PC-9 (cell line): ENCODE measurements at regions not wholly inside any gene's neighbourhood (a gene's known extent, or its start where the extent isn't known, plus 50 kb on each side); places are given as distances from the start of the nearest gene placed in this dataset.

Source experiments
- BruUV-seq: library from RNA; stranded (reverse); fragments of 400-500 nt; replicated peaks from 2 replicates; lab custom pipeline; 2021; lab: Mats Ljungman, UMichigan
- CTCF ChIA-PET: fragments of 300-600 bp; sonication (Branson Sonifier 250); formaldehyde crosslinking; loops from one replicate; lab custom pipeline; 2022; ENCODE audit warnings: antibody characterized with exemption; lab: Charles Lee
- POLR2A ChIA-PET: fragments of 300-600 bp; sonication (Branson Sonifier 250); formaldehyde crosslinking; loops from one replicate; lab custom pipeline; 2022; ENCODE audit warnings: antibody characterized with exemption; ENCODE audit not compliant: unreplicated experiment; lab: Charles Lee
- DNase-seq, 2 experiments: peaks; one replicate each; pipeline versions ENCODE4 v3.0.0 to v3.0.0-alpha.2; 2015 to 2022; ENCODE audit warnings: mixed read lengths in 1 of 2
- H2AFZ ChIP-seq: fragments of 200-600 bp; sonication (generic); 2 replicates; pipeline ENCODE4 v1.8.1; 2017; ENCODE audit warnings: antibody characterized with exemption
- H3F3A ChIP-seq: fragments of 200-600 bp; sonication (generic); 2 replicates; pipeline ENCODE4 v1.8.1; 2017; ENCODE audit warnings: antibody characterized with exemption, mild to moderate bottlenecking, low read depth; ENCODE audit not compliant: insufficient read depth
- H3K27ac ChIP-seq: fragments of 200-600 bp; sonication (generic); 2 replicates; pipeline ENCODE4 v1.6.1; 2016; ENCODE audit warnings: mixed run types
- H3K27me3 ChIP-seq: fragments of 200-600 bp; sonication (generic); 2 replicates; pipeline ENCODE4 v1.6.1; 2016; ENCODE audit warnings: low read depth, mixed run types; ENCODE audit not compliant: insufficient read depth
- H3K36me3 ChIP-seq: fragments of 200-600 bp; sonication (generic); 2 replicates; pipeline ENCODE4 v1.6.1; 2016; ENCODE audit warnings: low read depth, mixed run types
- H3K4me1 ChIP-seq: fragments of 200-600 bp; sonication (generic); replicated peaks from 2 replicates; pipeline ENCODE4 v1.6.1; 2016; ENCODE audit warnings: mixed run types; ENCODE audit not compliant: insufficient read depth
- H3K4me2 ChIP-seq: fragments of 200-600 bp; sonication (generic); 2 replicates; pipeline ENCODE4 v1.6.1; 2017; ENCODE audit warnings: mixed run types
- H3K4me3 ChIP-seq: fragments of 200-600 bp; sonication (generic); 2 replicates; pipeline ENCODE4 v1.6.1; 2016; ENCODE audit warnings: mixed run types
- H3K79me2 ChIP-seq: fragments of 200-600 bp; sonication (generic); 2 replicates; pipeline ENCODE4 v1.6.1; 2017; ENCODE audit warnings: low read depth, mixed run types
- H3K9me2 ChIP-seq: fragments of 200-600 bp; sonication (generic); 2 replicates; pipeline ENCODE4 v1.8.1; 2017; ENCODE audit warnings: mild to moderate bottlenecking; ENCODE audit not compliant: insufficient read depth
- H3K9me3 ChIP-seq: fragments of 200-600 bp; sonication (generic); 2 replicates; pipeline ENCODE4 v1.8.1; 2016; ENCODE audit warnings: low read depth; ENCODE audit not compliant: insufficient read depth
- H4K20me1 ChIP-seq: fragments of 200-600 bp; sonication (generic); 2 replicates; pipeline ENCODE4 v1.8.1; 2017; ENCODE audit not compliant: insufficient read depth
- EZH2 ChIP-seq: fragments of 200-600 bp; sonication (generic); IDR thresholded peaks from 2 replicates; pipeline ENCODE4 v1.8.0; 2017; ENCODE audit warnings: antibody characterized with exemption, low read depth
- intact Hi-C: fragments of 100-400 bp; cut with micrococcal nuclease; formaldehyde crosslinking; loops from one replicate; pipeline ENCODE4 v1.10.0; 2022; ENCODE audit not compliant: unreplicated experiment
- TF ChIP-seq, protein P1 (sequence below): fragments of 200-600 bp; sonication (generic); conservative IDR thresholded peaks from 2 replicates; pipeline ENCODE4 v1.6.1; 2017; ENCODE audit warnings: mixed run types, antibody characterized with exemption, mild to moderate bottlenecking, moderate library complexity

DNA sequence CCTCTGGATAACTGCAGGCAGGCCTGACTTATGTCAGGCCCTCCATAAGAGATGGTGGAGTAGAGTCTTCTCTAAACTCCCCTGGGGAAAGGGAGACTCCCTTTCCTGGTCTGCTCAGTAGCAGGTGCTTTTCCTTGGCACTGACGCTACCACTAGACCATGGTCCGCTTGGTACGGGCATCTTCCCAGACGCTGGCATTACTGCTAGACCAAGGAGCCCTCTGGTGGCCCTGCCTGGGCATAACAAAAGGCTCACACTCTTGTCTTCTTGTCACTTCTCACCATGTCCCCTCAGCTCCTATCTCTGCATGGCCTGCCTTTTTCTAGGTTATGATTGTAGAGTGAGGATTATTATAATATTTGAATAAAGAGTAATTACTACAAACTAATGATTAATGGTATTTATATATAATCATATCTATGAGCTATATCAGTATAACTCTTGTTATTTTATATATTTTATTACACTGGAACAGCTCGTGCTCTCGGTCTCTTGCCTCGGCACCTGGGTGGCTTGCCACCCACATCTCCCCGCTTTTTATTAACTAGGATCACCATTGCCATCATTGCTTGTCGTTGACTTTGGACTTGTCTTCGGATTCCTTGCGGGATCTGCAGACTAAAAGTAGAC, 59.8 kb upstream of the ARL4D start:
- no peaks in the 10 kb centered on the region for H3K27me3 ChIP-seq
- peak; percentile 41 to 66 for DNase-seq
- H3K79me2 ChIP-seq: no peaks in the 10 kb centered on the region
- ChIA-PET CTCF (interaction anchor here (0.6 to 1.2 kb wide), 3 partner anchors 18 to 224 kb away, joined by 3 to 13 read pairs (median 3); no protein-coding TSS in a partner anchor), POLR2A (interaction anchor here (0.5 to 0.7 kb wide), 4 partner anchors 18 to 127 kb away, joined by 4 to 5 read pairs (median 4); no protein-coding TSS in a partner anchor)
- no peak overlapping the region for H3K4me3 ChIP-seq
- intact Hi-C loops: no loop called here
- peaks cover 2% of the 10 kb centered on the region; the same call in 1 of the 2 replicates for H3K4me1 ChIP-seq
- TF ChIP-seq EZH2: no peak
- TF ChIP-seq, protein P1, sequence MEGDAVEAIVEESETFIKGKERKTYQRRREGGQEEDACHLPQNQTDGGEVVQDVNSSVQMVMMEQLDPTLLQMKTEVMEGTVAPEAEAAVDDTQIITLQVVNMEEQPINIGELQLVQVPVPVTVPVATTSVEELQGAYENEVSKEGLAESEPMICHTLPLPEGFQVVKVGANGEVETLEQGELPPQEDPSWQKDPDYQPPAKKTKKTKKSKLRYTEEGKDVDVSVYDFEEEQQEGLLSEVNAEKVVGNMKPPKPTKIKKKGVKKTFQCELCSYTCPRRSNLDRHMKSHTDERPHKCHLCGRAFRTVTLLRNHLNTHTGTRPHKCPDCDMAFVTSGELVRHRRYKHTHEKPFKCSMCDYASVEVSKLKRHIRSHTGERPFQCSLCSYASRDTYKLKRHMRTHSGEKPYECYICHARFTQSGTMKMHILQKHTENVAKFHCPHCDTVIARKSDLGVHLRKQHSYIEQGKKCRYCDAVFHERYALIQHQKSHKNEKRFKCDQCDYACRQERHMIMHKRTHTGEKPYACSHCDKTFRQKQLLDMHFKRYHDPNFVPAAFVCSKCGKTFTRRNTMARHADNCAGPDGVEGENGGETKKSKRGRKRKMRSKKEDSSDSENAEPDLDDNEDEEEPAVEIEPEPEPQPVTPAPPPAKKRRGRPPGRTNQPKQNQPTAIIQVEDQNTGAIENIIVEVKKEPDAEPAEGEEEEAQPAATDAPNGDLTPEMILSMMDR: peak; percentile 81
- no peaks in the 10 kb centered on the region for H3K9me2 ChIP-seq
- no peaks in the 10 kb centered on the region for H3K9me3 ChIP-seq
- H3K36me3 ChIP-seq: no peaks in the 10 kb centered on the region
- H4K20me1 ChIP-seq: no peaks in the 10 kb centered on the region
- H2AFZ ChIP-seq: no peak overlapping the region
- H3K4me2 ChIP-seq: no peak overlapping the region
- H3F3A ChIP-seq: peaks cover 4% of the 10 kb centered on the region; the same call in 1 of the 2 replicates
- no peak overlapping the region for H3K27ac ChIP-seq
- no TSS peak for BruUV-seq

DNA sequence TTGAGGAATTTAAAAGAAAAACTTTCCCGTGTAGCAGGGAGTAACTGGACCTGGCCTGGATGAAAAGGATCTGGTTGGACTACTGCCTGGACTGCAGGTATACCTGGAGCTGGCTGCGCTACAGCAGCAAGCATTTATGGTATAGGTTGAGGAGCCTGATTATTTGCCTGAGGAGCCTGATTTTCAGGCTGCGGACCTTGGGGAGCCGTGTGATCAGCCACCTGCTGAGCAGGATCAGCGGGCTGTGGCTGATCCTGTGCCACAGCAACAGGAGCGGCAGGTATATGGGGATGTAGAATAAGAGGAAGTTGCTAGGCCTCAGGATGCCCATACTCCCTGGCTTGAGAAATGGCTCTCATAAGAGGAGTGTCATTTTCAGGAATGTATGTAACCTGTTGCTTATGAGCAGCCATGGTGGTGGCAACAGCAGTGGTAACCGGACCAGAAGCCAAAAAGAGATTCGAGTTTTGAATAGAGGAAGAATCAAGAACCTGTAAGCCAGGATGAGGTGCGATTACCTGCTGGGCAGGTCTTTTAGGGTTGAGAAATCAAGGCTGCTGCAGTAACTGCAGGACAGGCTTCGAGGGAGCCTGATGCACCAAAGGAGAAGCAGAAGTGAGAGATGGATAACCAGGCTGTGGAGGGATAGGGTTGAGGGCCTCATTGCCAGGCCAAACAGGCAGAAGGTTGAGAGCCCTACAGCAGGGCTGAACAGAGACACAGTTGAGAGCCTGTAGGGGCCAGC, 60.9 kb upstream of the ARL4D start:
- Histone ChIP-seq H3K4me1 (peaks cover 7% of the 10 kb centered on the region; the same call in 1 of the 2 replicates), H3F3A (peaks cover 8% of the 10 kb centered on the region; the same call in 1 of the 2 replicates), H3K4me3 (no peak overlapping the region), H3K27me3 (no peaks in the 10 kb centered on the region), H2AFZ (no peak overlapping the region), H3K4me2 (no peak overlapping the region), H3K79me2 (no peaks in the 10 kb centered on the region), H3K36me3 (no peaks in the 10 kb centered on the region), H3K9me2 (no peaks in the 10 kb centered on the region), H3K27ac (no peak overlapping the region), H4K20me1 (no peaks in the 10 kb centered on the region), H3K9me3 (no peaks in the 10 kb centered on the region)
- intact Hi-C loops: no loop called here
- CTCF ChIA-PET: no interaction called here
- DNase-seq: no peak
- no peak for TF ChIP-seq EZH2
- TF ChIP-seq, protein P1: no peak
- POLR2A ChIA-PET: no interaction called here
- BruUV-seq: no TSS peak

DNA sequence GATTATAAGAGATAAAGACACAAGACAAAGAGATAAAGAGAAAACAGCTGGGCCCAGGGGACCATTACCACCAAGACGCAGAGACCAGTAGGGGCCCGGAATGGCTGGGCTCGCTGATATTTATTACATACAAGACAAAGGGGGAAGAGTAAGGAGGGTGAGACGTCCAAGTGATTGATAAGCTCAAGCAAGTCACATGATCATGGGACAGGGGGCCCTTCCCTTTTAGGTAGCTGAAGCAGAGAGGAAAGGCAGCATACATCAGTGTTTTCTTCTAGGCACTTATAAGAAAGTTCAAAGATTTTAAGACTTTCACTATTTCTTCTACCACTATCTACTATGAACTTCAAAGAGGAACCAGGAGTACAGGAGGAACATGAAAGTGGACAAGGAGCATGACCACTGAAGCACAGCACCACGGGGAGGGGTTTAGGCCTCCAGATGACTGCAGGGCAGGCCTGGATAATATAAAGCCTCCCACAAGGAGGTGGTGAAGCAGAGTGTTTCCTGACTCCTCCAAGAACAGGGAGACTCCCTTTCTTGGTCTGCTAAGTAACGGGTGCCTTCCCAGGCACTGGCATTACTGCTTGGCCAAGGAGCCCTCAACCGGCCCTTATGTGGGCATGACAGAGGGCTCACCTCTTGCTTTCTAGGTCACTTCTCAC, 63.9 kb upstream of the ARL4D start:
- CTCF ChIA-PET: interaction anchor here (0.7 kb wide), 1 partner anchor 163 kb away, joined by 4 read pairs; no protein-coding TSS in a partner anchor
- intact Hi-C loops: no loop called here
- H3K4me2 ChIP-seq: no peak overlapping the region

More for the DNA sequence above, 63.9 kb upstream of the ARL4D start:
- Histone ChIP-seq H3K4me1 (peaks cover 7% of the 10 kb centered on the region; the same call in 1 of the 2 replicates), H3K36me3 (no peaks in the 10 kb centered on the region), H4K20me1 (no peaks in the 10 kb centered on the region), H3K27me3 (no peaks in the 10 kb centered on the region), H3F3A (peaks cover 8% of the 10 kb centered on the region; the same call in 1 of the 2 replicates), H3K4me3 (no peak overlapping the region), H3K9me2 (no peaks in the 10 kb centered on the region), H2AFZ (no peak overlapping the region), H3K9me3 (no peaks in the 10 kb centered on the region), H3K27ac (no peak overlapping the region), H3K79me2 (no peaks in the 10 kb centered on the region)
- TF ChIP-seq, protein P1: no peak
- no peak for TF ChIP-seq EZH2
- DNase-seq: no peak
- BruUV-seq: no TSS peak
- POLR2A ChIA-PET: interaction anchor here (0.7 kb wide), 1 partner anchor 220 kb away, joined by 7 read pairs; no protein-coding TSS in a partner anchor
